ENCODE measurements at regions not wholly inside any gene's neighbourhood (a gene's known extent, or its start where the extent isn't known, plus 50 kb on each side); places are given as distances from the start of the nearest gene placed in this dataset.

DNA sequence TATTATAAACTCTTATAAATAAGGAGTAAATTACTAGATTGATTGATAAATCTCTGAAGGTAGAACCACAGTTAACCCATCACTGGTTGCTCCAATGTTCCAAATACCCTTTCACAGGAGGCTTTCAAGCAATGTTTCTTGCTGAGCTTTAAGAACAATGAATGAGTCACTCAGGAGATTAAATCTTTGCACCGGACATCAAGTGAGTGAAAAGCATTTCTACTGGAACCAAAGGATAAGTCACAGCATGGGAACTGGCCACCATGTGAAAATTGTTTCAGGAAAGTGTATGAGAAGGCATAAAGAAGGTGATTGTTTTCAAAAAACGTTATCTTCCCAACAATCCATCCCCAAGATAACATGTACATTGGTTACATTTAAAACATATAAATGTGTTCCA lies 90.6 kb downstream of the CNTN3 start:
- TF ChIP-seq RAD21 (IDR thresholded peaks at IDR 0.05; ENCODE audit: low read depth) (no peak), TAF1 (IDR thresholded peaks at IDR 0.05; ENCODE audit: low read depth) (no peak), TEAD4 (IDR thresholded peaks at IDR 0.05) (no peak), CEBPB (IDR thresholded peaks at IDR 0.05) (no peak), YY1 (IDR thresholded peaks at IDR 0.05; ENCODE audit: low read depth) (no peak), EP300 (IDR thresholded peaks at IDR 0.05; ENCODE audit: borderline replicate concordance) (no peak), NFIC (IDR thresholded peaks at IDR 0.05) (no peak), ZBTB7A (IDR thresholded peaks at IDR 0.05; ENCODE audit: low read depth) (no peak)
- TF ChIP-seq, protein P1, sequence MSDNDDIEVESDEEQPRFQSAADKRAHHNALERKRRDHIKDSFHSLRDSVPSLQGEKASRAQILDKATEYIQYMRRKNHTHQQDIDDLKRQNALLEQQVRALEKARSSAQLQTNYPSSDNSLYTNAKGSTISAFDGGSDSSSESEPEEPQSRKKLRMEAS (IDR thresholded peaks at IDR 0.05), result no peak
- TF ChIP-seq, protein P2, sequence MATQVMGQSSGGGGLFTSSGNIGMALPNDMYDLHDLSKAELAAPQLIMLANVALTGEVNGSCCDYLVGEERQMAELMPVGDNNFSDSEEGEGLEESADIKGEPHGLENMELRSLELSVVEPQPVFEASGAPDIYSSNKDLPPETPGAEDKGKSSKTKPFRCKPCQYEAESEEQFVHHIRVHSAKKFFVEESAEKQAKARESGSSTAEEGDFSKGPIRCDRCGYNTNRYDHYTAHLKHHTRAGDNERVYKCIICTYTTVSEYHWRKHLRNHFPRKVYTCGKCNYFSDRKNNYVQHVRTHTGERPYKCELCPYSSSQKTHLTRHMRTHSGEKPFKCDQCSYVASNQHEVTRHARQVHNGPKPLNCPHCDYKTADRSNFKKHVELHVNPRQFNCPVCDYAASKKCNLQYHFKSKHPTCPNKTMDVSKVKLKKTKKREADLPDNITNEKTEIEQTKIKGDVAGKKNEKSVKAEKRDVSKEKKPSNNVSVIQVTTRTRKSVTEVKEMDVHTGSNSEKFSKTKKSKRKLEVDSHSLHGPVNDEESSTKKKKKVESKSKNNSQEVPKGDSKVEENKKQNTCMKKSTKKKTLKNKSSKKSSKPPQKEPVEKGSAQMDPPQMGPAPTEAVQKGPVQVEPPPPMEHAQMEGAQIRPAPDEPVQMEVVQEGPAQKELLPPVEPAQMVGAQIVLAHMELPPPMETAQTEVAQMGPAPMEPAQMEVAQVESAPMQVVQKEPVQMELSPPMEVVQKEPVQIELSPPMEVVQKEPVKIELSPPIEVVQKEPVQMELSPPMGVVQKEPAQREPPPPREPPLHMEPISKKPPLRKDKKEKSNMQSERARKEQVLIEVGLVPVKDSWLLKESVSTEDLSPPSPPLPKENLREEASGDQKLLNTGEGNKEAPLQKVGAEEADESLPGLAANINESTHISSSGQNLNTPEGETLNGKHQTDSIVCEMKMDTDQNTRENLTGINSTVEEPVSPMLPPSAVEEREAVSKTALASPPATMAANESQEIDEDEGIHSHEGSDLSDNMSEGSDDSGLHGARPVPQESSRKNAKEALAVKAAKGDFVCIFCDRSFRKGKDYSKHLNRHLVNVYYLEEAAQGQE (IDR thresholded peaks at IDR 0.05; ENCODE audit: low read depth), result no peak

All from Ishikawa (cell line).